ENCODE measurements at regions not wholly inside any gene's neighbourhood (a gene's known extent, or its start where the extent isn't known, plus 50 kb on each side); places are given as distances from the start of the nearest gene placed in this dataset.
"Not testable (repeated sequence)": the region's sequence is repeated elsewhere in the genome, so short reads cannot be mapped to it uniquely, and the experiment has no call there.

DNA sequence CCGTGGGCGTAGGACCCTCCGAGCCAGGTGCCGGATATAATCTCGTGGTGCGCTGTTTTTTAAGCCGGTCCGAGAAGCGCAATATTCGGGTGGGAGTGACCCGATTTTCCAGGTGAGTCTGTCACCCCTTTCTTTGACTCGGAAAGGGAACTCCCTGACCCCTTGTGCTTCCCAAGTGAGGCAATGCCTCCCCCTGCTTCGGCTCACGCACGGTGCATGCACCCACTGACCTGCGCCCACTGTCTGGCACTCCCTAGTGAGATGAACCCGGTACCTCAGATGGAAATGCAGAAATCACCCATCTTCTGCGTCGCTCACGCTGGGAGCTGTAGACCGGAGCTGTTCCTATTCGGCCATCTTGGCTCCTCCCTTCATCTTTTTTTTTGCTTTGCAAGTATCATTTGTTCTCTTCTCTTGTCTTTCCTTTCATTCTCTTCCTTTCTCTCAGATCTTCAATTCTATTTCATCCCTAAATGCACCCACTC is 50.2 kb upstream of the CSNK1A1L start:
- DNase-seq (ENCODE audit: low spot score), result not testable (repeated sequence)
